ENCODE measurements at regions not wholly inside any gene's neighbourhood (a gene's known extent, or its start where the extent isn't known, plus 50 kb on each side); places are given as distances from the start of the nearest gene placed in this dataset.
"Not testable (repeated sequence)": the region's sequence is repeated elsewhere in the genome, so short reads cannot be mapped to it uniquely, and the experiment has no call there.

- DNase-seq (no peak), ATAC-seq (no peak)
- no peaks in the 10 kb centered on the region for H3K4me1 Mint-ChIP-seq
- H3K4me3 Mint-ChIP-seq: no peak overlapping the region
- POLR2A ChIA-PET: no interaction called here
- H3K36me3 Mint-ChIP-seq: peaks cover 0 to 6% (median 0%) of the 10 kb centered on the region in 3 donors
- H3K27ac Mint-ChIP-seq: no peak overlapping the region
- H3K27me3 Mint-ChIP-seq: peaks cover 10 to 66% (median 29%) of the 10 kb centered on the region in 5 donors
- H3K9me3 Mint-ChIP-seq: peaks cover 5 to 34% (median 15%) of the 10 kb centered on the region in 9 donors
Measured at GRCh38 chr15:61339516-61339915, 110.4 kb upstream of the RORA start.

- peaks cover 11 to 64% (median 26%) of the 10 kb centered on the region in 5 donors for H3K27me3 Mint-ChIP-seq
- ATAC-seq (no peak), DNase-seq (no peak)
- H3K27ac Mint-ChIP-seq: peak overlapping the region in 1 of 10 donors; percentile 25
- POLR2A ChIA-PET: no interaction called here
- no peaks in the 10 kb centered on the region for H3K4me1 Mint-ChIP-seq
- peaks cover 2 to 24% (median 7%) of the 10 kb centered on the region in 9 donors for H3K9me3 Mint-ChIP-seq
- H3K36me3 Mint-ChIP-seq: peaks cover 0 to 4% (median 0%) of the 10 kb centered on the region in 3 donors
- no peak overlapping the region for H3K4me3 Mint-ChIP-seq
Measured at GRCh38 chr15:61337541-61337940, 108.4 kb upstream of the RORA start.

GRCh38 chr15:61336026-61336638, 107.0 kb upstream of the RORA start:
- Mint-ChIP-seq H3K36me3 (peaks cover 0 to 4% (median 0%) of the 10 kb centered on the region in 3 donors), H3K4me3 (no peak overlapping the region), H3K9me3 (peaks cover 0 to 21% (median 4%) of the 10 kb centered on the region in 9 donors), H3K27me3 (peaks cover 15 to 69% (median 25%) of the 10 kb centered on the region in 5 donors), H3K27ac (no peak overlapping the region), H3K4me1 (no peaks in the 10 kb centered on the region)
- POLR2A ChIA-PET: no interaction called here
- ATAC-seq (no peak), DNase-seq (no peak)

GRCh38 chr15:61334714-61335113, 105.6 kb upstream of the RORA start:
- H3K4me1 Mint-ChIP-seq, H3K36me3 Mint-ChIP-seq, ATAC-seq, DNase-seq, H3K4me3 Mint-ChIP-seq, H3K27ac Mint-ChIP-seq, POLR2A ChIA-PET: not testable (repeated sequence)
- Mint-ChIP-seq H3K27me3 (peaks cover 10 to 60% (median 19%) of the 10 kb centered on the region in 5 donors), H3K9me3 (peaks cover 0 to 21% (median 4%) of the 10 kb centered on the region in 9 donors)

- DNase-seq (no peak), ATAC-seq (no peak)
- Mint-ChIP-seq H3K36me3 (peaks cover 0 to 4% (median 0%) of the 10 kb centered on the region in 3 donors), H3K4me3 (no peak overlapping the region), H3K27me3 (peaks cover 9 to 38% (median 11%) of the 10 kb centered on the region in 5 donors), H3K4me1 (no peaks in the 10 kb centered on the region), H3K27ac (no peak overlapping the region), H3K9me3 (peaks cover 0 to 17% (median 4%) of the 10 kb centered on the region in 9 donors)
- POLR2A ChIA-PET: no interaction called here
Measured at GRCh38 chr15:61331019-61331418, 101.9 kb upstream of the RORA start.

GRCh38 chr15:61327019-61327631, 98.0 kb upstream of the RORA start:
- no peaks in the 10 kb centered on the region for H3K36me3 Mint-ChIP-seq
- H3K4me3 Mint-ChIP-seq: no peak overlapping the region

GRCh38 chr15:61319892-61320291, 90.8 kb upstream of the RORA start:
- no peak for ATAC-seq
- Mint-ChIP-seq H3K4me1 (no peaks in the 10 kb centered on the region), H3K27me3 (peaks cover 8 to 42% (median 10%) of the 10 kb centered on the region in 5 donors), H3K36me3 (no peaks in the 10 kb centered on the region), H3K27ac (no peak overlapping the region), H3K4me3 (no peak overlapping the region), H3K9me3 (peaks cover 0 to 6% (median 0%) of the 10 kb centered on the region in 9 donors)
- no peak for DNase-seq
- POLR2A ChIA-PET: no interaction called here

More at GRCh38 chr15:61327019-61327631, 98.0 kb upstream of the RORA start:
- ATAC-seq (no peak), DNase-seq (no peak)
- Mint-ChIP-seq H3K9me3 (peaks cover 0 to 2% (median 0%) of the 10 kb centered on the region in 9 donors), H3K27me3 (peaks cover 6 to 32% (median 8%) of the 10 kb centered on the region in 5 donors), H3K4me1 (no peaks in the 10 kb centered on the region), H3K27ac (no peak overlapping the region)
- POLR2A ChIA-PET: no interaction called here

- POLR2A ChIA-PET: no interaction called here
- Mint-ChIP-seq H3K9me3 (peaks cover 0 to 6% (median 0%) of the 10 kb centered on the region in 9 donors), H3K27me3 (peaks cover 6 to 35% (median 10%) of the 10 kb centered on the region in 5 donors), H3K4me1 (no peaks in the 10 kb centered on the region), H3K4me3 (no peak overlapping the region), H3K27ac (no peak overlapping the region), H3K36me3 (no peaks in the 10 kb centered on the region)
- ATAC-seq: no peak
- no peak for DNase-seq
Measured at GRCh38 chr15:61318802-61319525, 89.9 kb upstream of the RORA start.

- Mint-ChIP-seq H3K27me3 (peaks cover 6 to 33% (median 10%) of the 10 kb centered on the region in 5 donors), H3K36me3 (no peaks in the 10 kb centered on the region)
- ATAC-seq: no peak
Measured at GRCh38 chr15:61318301-61318700, 89.2 kb upstream of the RORA start.

GRCh38 chr15:61315471-61315870, 86.4 kb upstream of the RORA start:
- Mint-ChIP-seq H3K4me1 (no peaks in the 10 kb centered on the region), H3K9me3 (peaks cover 0 to 5% (median 0%) of the 10 kb centered on the region in 9 donors), H3K27me3 (peaks cover 5 to 31% (median 11%) of the 10 kb centered on the region in 5 donors), H3K36me3 (no peaks in the 10 kb centered on the region), H3K4me3 (no peak overlapping the region), H3K27ac (no peak overlapping the region)
- no peak for DNase-seq
- ATAC-seq: no peak
- POLR2A ChIA-PET: no interaction called here

More at GRCh38 chr15:61318301-61318700, 89.2 kb upstream of the RORA start:
- POLR2A ChIA-PET: no interaction called here
- no peak for DNase-seq
- no peak overlapping the region for H3K4me3 Mint-ChIP-seq
- H3K4me1 Mint-ChIP-seq: no peaks in the 10 kb centered on the region
- no peak overlapping the region for H3K27ac Mint-ChIP-seq
- peaks cover 0 to 6% (median 0%) of the 10 kb centered on the region in 9 donors for H3K9me3 Mint-ChIP-seq

GRCh38 chr15:61314427-61314826, 85.3 kb upstream of the RORA start:
- H3K4me1 Mint-ChIP-seq: no peaks in the 10 kb centered on the region
- DNase-seq (no peak), ATAC-seq (no peak)
- no peaks in the 10 kb centered on the region for H3K36me3 Mint-ChIP-seq
- peaks cover 3 to 30% (median 9%) of the 10 kb centered on the region in 5 donors for H3K27me3 Mint-ChIP-seq
- H3K27ac Mint-ChIP-seq: no peak overlapping the region
- POLR2A ChIA-PET: no interaction called here
- H3K9me3 Mint-ChIP-seq: no peaks in the 10 kb centered on the region
- no peak overlapping the region for H3K4me3 Mint-ChIP-seq

- no peak overlapping the region for H3K27ac Mint-ChIP-seq
- H3K36me3 Mint-ChIP-seq: no peaks in the 10 kb centered on the region
- H3K27me3 Mint-ChIP-seq: peaks cover 3 to 30% (median 9%) of the 10 kb centered on the region in 5 donors
- no peaks in the 10 kb centered on the region for H3K4me1 Mint-ChIP-seq
- DNase-seq: no peak
- ATAC-seq: no peak
- H3K9me3 Mint-ChIP-seq: no peaks in the 10 kb centered on the region
- POLR2A ChIA-PET: no interaction called here
- no peak overlapping the region for H3K4me3 Mint-ChIP-seq
Measured at GRCh38 chr15:61309617-61310016, 80.5 kb upstream of the RORA start.

GRCh38 chr15:61309031-61309511, 80.0 kb upstream of the RORA start:
- H3K4me1 Mint-ChIP-seq: no peaks in the 10 kb centered on the region
- no peaks in the 10 kb centered on the region for H3K36me3 Mint-ChIP-seq
- H3K4me3 Mint-ChIP-seq: no peak overlapping the region
- peaks cover 3 to 35% (median 9%) of the 10 kb centered on the region in 5 donors for H3K27me3 Mint-ChIP-seq
- ATAC-seq (no peak), DNase-seq (no peak)
- POLR2A ChIA-PET: no interaction called here
- H3K9me3 Mint-ChIP-seq: no peaks in the 10 kb centered on the region
- no peak overlapping the region for H3K27ac Mint-ChIP-seq

All from naive thymus-derived CD8-positive, alpha-beta T cell (primary cell).